ENCODE measurements at regions not wholly inside any gene's neighbourhood (a gene's known extent, or its start where the extent isn't known, plus 50 kb on each side); places are given as distances from the start of the nearest gene placed in this dataset.
A peak's percentile ranks its signal among the peaks of the same experiment; 100 is the strongest.

- H3K4me1 ChIP-seq (replicated peaks) = no peaks in the 10 kb centered on the region
- H3K27me3 ChIP-seq (replicated peaks) = no peaks in the 10 kb centered on the region
Observed at GRCh38 chr9:108803428-108804065, 52.2 kb downstream of the ACTL7B start.

GRCh38 chr9:108802967-108803366 is 52.8 kb downstream of the ACTL7B start:
- Histone ChIP-seq H3K27ac (no peak overlapping the region), H3K4me3 (no peak overlapping the region), H3K27me3 (replicated peaks) (no peaks in the 10 kb centered on the region), H3K4me1 (replicated peaks) (no peaks in the 10 kb centered on the region), H3K9me3 (replicated peaks) (no peaks in the 10 kb centered on the region), H3K36me3 (no peaks in the 10 kb centered on the region)
- DNase-seq (ENCODE audit: low read depth in 1 of 2, low spot score in 2 of 2) = no peak

More at GRCh38 chr9:108803428-108804065, 52.2 kb downstream of the ACTL7B start:
- no peak for DNase-seq (ENCODE audit: low read depth in 1 of 2, low spot score in 2 of 2)
- Histone ChIP-seq H3K9me3 (replicated peaks) (no peaks in the 10 kb centered on the region), H3K4me3 (no peak overlapping the region), H3K27ac (no peak overlapping the region), H3K36me3 (no peaks in the 10 kb centered on the region)

GRCh38 chr9:108801949-108802348 is 53.8 kb downstream of the ACTL7B start:
- Histone ChIP-seq H3K27me3 (replicated peaks) (no peaks in the 10 kb centered on the region), H3K9me3 (replicated peaks) (no peaks in the 10 kb centered on the region), H3K27ac (no peak overlapping the region), H3K36me3 (no peaks in the 10 kb centered on the region), H3K4me1 (replicated peaks) (no peaks in the 10 kb centered on the region), H3K4me3 (no peak overlapping the region)
- no peak for DNase-seq (ENCODE audit: low read depth in 1 of 2, low spot score in 2 of 2)

- no peaks in the 10 kb centered on the region for H3K9me3 ChIP-seq (replicated peaks)
- no peaks in the 10 kb centered on the region for H3K4me1 ChIP-seq (replicated peaks)
- no peaks in the 10 kb centered on the region for H3K36me3 ChIP-seq
- no peaks in the 10 kb centered on the region for H3K27me3 ChIP-seq (replicated peaks)
- H3K27ac ChIP-seq = no peak overlapping the region
- H3K4me3 ChIP-seq = no peak overlapping the region
- DNase-seq (ENCODE audit: low read depth in 1 of 2, low spot score in 2 of 2) = no peak
Observed at GRCh38 chr9:108800632-108801099, 55.1 kb downstream of the ACTL7B start.

GRCh38 chr9:108793573-108793972 is 62.2 kb downstream of the ACTL7B start:
- Histone ChIP-seq H3K27me3 (replicated peaks) (no peaks in the 10 kb centered on the region), H3K27ac (no peak overlapping the region), H3K4me1 (replicated peaks) (no peaks in the 10 kb centered on the region), H3K36me3 (no peaks in the 10 kb centered on the region), H3K9me3 (replicated peaks) (no peaks in the 10 kb centered on the region), H3K4me3 (no peak overlapping the region)
- DNase-seq (ENCODE audit: low read depth in 1 of 2, low spot score in 2 of 2) = no peak

GRCh38 chr9:108789742-108790141 is 66.0 kb downstream of the ACTL7B start:
- no peaks in the 10 kb centered on the region for H3K9me3 ChIP-seq (replicated peaks)
- no peak overlapping the region for H3K27ac ChIP-seq
- no peak for DNase-seq (ENCODE audit: low read depth in 1 of 2, low spot score in 2 of 2)
- no peak overlapping the region for H3K4me3 ChIP-seq
- no peaks in the 10 kb centered on the region for H3K36me3 ChIP-seq
- no peaks in the 10 kb centered on the region for H3K27me3 ChIP-seq (replicated peaks)
- H3K4me1 ChIP-seq (replicated peaks) = peaks cover 16% of the 10 kb centered on the region

GRCh38 chr9:108787690-108788048 is 68.1 kb downstream of the ACTL7B start:
- no peak for DNase-seq (ENCODE audit: low read depth in 1 of 2, low spot score in 2 of 2)
- H3K27me3 ChIP-seq (replicated peaks) = no peaks in the 10 kb centered on the region
- H3K4me1 ChIP-seq (replicated peaks) = peaks cover 16% of the 10 kb centered on the region
- H3K9me3 ChIP-seq (replicated peaks) = no peaks in the 10 kb centered on the region
- no peak overlapping the region for H3K27ac ChIP-seq
- no peaks in the 10 kb centered on the region for H3K36me3 ChIP-seq
- no peak overlapping the region for H3K4me3 ChIP-seq

- Histone ChIP-seq H3K27ac (no peak overlapping the region), H3K4me3 (no peak overlapping the region)
- DNase-seq (ENCODE audit: low read depth in 1 of 2, low spot score in 2 of 2) = peak in 1 of 2 experiments; percentile 36
Observed at GRCh38 chr9:108786901-108787689, 68.7 kb downstream of the ACTL7B start.

GRCh38 chr9:108786322-108786721 is 69.5 kb downstream of the ACTL7B start:
- peaks cover 16% of the 10 kb centered on the region for H3K4me1 ChIP-seq (replicated peaks)
- no peak overlapping the region for H3K4me3 ChIP-seq
- H3K36me3 ChIP-seq = no peaks in the 10 kb centered on the region
- H3K27ac ChIP-seq = no peak overlapping the region
- H3K27me3 ChIP-seq (replicated peaks) = no peaks in the 10 kb centered on the region
- DNase-seq (ENCODE audit: low read depth in 1 of 2, low spot score in 2 of 2) = no peak
- H3K9me3 ChIP-seq (replicated peaks) = no peaks in the 10 kb centered on the region

More at GRCh38 chr9:108786901-108787689, 68.7 kb downstream of the ACTL7B start:
- Histone ChIP-seq H3K27me3 (replicated peaks) (no peaks in the 10 kb centered on the region), H3K36me3 (no peaks in the 10 kb centered on the region), H3K4me1 (replicated peaks) (peaks cover 16% of the 10 kb centered on the region), H3K9me3 (replicated peaks) (no peaks in the 10 kb centered on the region)

- Histone ChIP-seq H3K4me1 (replicated peaks) (peaks cover 16% of the 10 kb centered on the region), H3K27me3 (replicated peaks) (no peaks in the 10 kb centered on the region), H3K9me3 (replicated peaks) (no peaks in the 10 kb centered on the region), H3K27ac (no peak overlapping the region), H3K36me3 (no peaks in the 10 kb centered on the region), H3K4me3 (no peak overlapping the region)
- no peak for DNase-seq (ENCODE audit: low read depth in 1 of 2, low spot score in 2 of 2)
Observed at GRCh38 chr9:108784998-108785397, 70.8 kb downstream of the ACTL7B start.

GRCh38 chr9:108783731-108784495 is 71.9 kb downstream of the ACTL7B start:
- H3K4me1 ChIP-seq (replicated peaks) = peaks cover 16% of the 10 kb centered on the region
- H3K9me3 ChIP-seq (replicated peaks) = no peaks in the 10 kb centered on the region
- no peak for DNase-seq (ENCODE audit: low read depth in 1 of 2, low spot score in 2 of 2)
- H3K4me3 ChIP-seq = no peak overlapping the region
- H3K36me3 ChIP-seq = no peaks in the 10 kb centered on the region
- no peak overlapping the region for H3K27ac ChIP-seq
- H3K27me3 ChIP-seq (replicated peaks) = no peaks in the 10 kb centered on the region

GRCh38 chr9:108783326-108783725 is 72.5 kb downstream of the ACTL7B start:
- no peaks in the 10 kb centered on the region for H3K36me3 ChIP-seq
- H3K4me3 ChIP-seq = no peak overlapping the region
- H3K4me1 ChIP-seq (replicated peaks) = peaks cover 16% of the 10 kb centered on the region
- no peaks in the 10 kb centered on the region for H3K27me3 ChIP-seq (replicated peaks)
- H3K27ac ChIP-seq = no peak overlapping the region
- no peaks in the 10 kb centered on the region for H3K9me3 ChIP-seq (replicated peaks)
- DNase-seq (ENCODE audit: low read depth in 1 of 2, low spot score in 2 of 2) = no peak

GRCh38 chr9:108780942-108781734 is 74.6 kb downstream of the ACTL7B start:
- H3K4me1 ChIP-seq (replicated peaks) = peaks cover 1% of the 10 kb centered on the region; the same call in 1 of the 2 replicates
- DNase-seq (ENCODE audit: low read depth in 1 of 2, low spot score in 2 of 2) = no peak
- H3K27ac ChIP-seq = no peak overlapping the region
- H3K4me3 ChIP-seq = no peak overlapping the region
- no peaks in the 10 kb centered on the region for H3K27me3 ChIP-seq (replicated peaks)
- H3K9me3 ChIP-seq (replicated peaks) = no peaks in the 10 kb centered on the region
- H3K36me3 ChIP-seq = no peaks in the 10 kb centered on the region
